H1 (cell line): ENCODE measurements at regions not wholly inside any gene's neighbourhood (a gene's known extent, or its start where the extent isn't known, plus 50 kb on each side); places are given as distances from the start of the nearest gene placed in this dataset.

Experiments
- CTCF ChIA-PET: fragments of 300-600 bp; sonication (Branson Sonifier 250); formaldehyde crosslinking; loops from one replicate; lab custom pipeline; 2021; ENCODE audit not compliant: partially characterized antibody; lab: Charles Lee
- POLR2A ChIA-PET: fragments of 300-600 bp; sonication (Branson Sonifier 250); formaldehyde crosslinking; loops from one replicate; lab custom pipeline; 2021; ENCODE audit warnings: inconsistent platforms; ENCODE audit not compliant: partially characterized antibody; lab: Charles Lee
- DNase-seq, 2 experiments: peaks; one replicate each; pipeline versions ENCODE4 v3.0.0 to v3.0.0-alpha.2; 2010 to 2022; ENCODE audit warnings: low spot score in 2 of 2, low read depth in 1 of 2, mixed read lengths in 1 of 2
- FAIRE-seq: peaks from 2 replicates; lab custom pipeline; 2011; peaks lifted over from hg19 to GRCh38; lab: Jason Lieb, UNC
- H2AFZ ChIP-seq: 2 replicates; pipeline ENCODE4 v1.8.1; 2012; ENCODE audit warnings: low read length, inconsistent platforms
- H2AK5ac ChIP-seq: 2 replicates; pipeline ENCODE4 v1.6.1; 2013; ENCODE audit warnings: low read depth, low read length
- H2BK120ac ChIP-seq: replicated peaks from 2 replicates; pipeline ENCODE3; 2013; ENCODE audit warnings: low read depth, low read length, inconsistent platforms
- H2BK12ac ChIP-seq: 2 replicates; pipeline ENCODE4 v1.6.1; 2013; ENCODE audit warnings: low read depth, low read length
- H2BK15ac ChIP-seq: 2 replicates; pipeline ENCODE4 v1.6.1; 2013; ENCODE audit warnings: low read length
- H2BK20ac ChIP-seq: 2 replicates; pipeline ENCODE4 v1.6.1; 2013; ENCODE audit warnings: low read length
- H2BK5ac ChIP-seq: 2 replicates; pipeline ENCODE4 v1.6.1; 2013; ENCODE audit warnings: low read depth, low read length
- H3K14ac ChIP-seq: 2 replicates; pipeline ENCODE4 v1.6.1; 2013; ENCODE audit warnings: inconsistent platforms; ENCODE audit not compliant: insufficient read length
- H3K18ac ChIP-seq: 2 replicates; pipeline ENCODE4 v1.6.1; 2013; ENCODE audit warnings: low read length; ENCODE audit errors: extremely low read depth
- H3K23ac ChIP-seq: 2 replicates; pipeline ENCODE4 v1.6.1; 2013; ENCODE audit warnings: inconsistent platforms; ENCODE audit not compliant: insufficient read length
- H3K23me2 ChIP-seq: 2 replicates; pipeline ENCODE4 v1.6.1; 2013; ENCODE audit warnings: low read depth, low read length
- H3K27ac ChIP-seq: 2 replicates; pipeline ENCODE4 v1.6.1; 2011; ENCODE audit warnings: low read depth, low read length, inconsistent platforms
- H3K27me3 ChIP-seq, 4 experiments: replicated peaks in 1 of 4; 1 replicate in 1 of 4; 2 replicates in 3 of 4; pipeline versions ENCODE4 v1.6.1 to v1.8.1; 2011 to 2013; ENCODE audit warnings: low read length in 3 of 4, mild to moderate bottlenecking in 3 of 4, inconsistent platforms in 2 of 4, mixed read lengths in 2 of 4, moderate library complexity in 1 of 4; ENCODE audit not compliant: control insufficient read depth in 3 of 4, insufficient read depth in 3 of 4; ENCODE audit errors: extremely low read depth in 1 of 4
- H3K36me3 ChIP-seq, 4 experiments: 2 replicates each; pipeline versions ENCODE4 v1.6.1 to v1.8.1; 2011 to 2013; ENCODE audit warnings: mild to moderate bottlenecking in 4 of 4, low read length in 3 of 4, moderate library complexity in 2 of 4, control low read depth in 1 of 4, inconsistent platforms in 1 of 4; ENCODE audit not compliant: insufficient read depth in 4 of 4, control insufficient read depth in 2 of 4
- H3K4ac ChIP-seq: replicated peaks from 2 replicates; pipeline ENCODE3; 2013; ENCODE audit warnings: low read length, low read depth, mixed read lengths, inconsistent platforms; ENCODE audit not compliant: insufficient read length
- H3K4me1 ChIP-seq, 4 experiments: replicated peaks in 1 of 4; 1 replicate in 1 of 4; 2 replicates in 3 of 4; pipeline versions ENCODE4 v1.6.1 to v1.8.1; 2011 to 2013; ENCODE audit warnings: low read length in 3 of 4, inconsistent platforms in 2 of 4, mixed read lengths in 1 of 4; ENCODE audit not compliant: insufficient read depth in 4 of 4, control insufficient read depth in 3 of 4
- H3K4me2 ChIP-seq, 2 experiments: 2 replicates each; pipeline versions ENCODE4 v1.6.1 to v1.8.1; 2011 to 2013; ENCODE audit warnings: low read depth in 2 of 2, low read length in 2 of 2, control low read depth in 1 of 2, inconsistent platforms in 1 of 2, mild to moderate bottlenecking in 1 of 2; ENCODE audit not compliant: insufficient read depth in 1 of 2
- H3K4me3 ChIP-seq, 4 experiments: fragments of 200-600, 300-600 bp in 1 of 4; sonication (generic), shearing (Covaris generic), sonication (Bioruptor Twin) in 1 of 4; 2 replicates each; pipeline versions ENCODE4 v1.5.1 to v1.8.1; 2011 to 2016; ENCODE audit warnings: low read length in 4 of 4, low read depth in 3 of 4, control low read depth in 2 of 4, inconsistent platforms in 2 of 4, mild to moderate bottlenecking in 2 of 4, mixed read lengths in 1 of 4, moderate library complexity in 1 of 4; ENCODE audit not compliant: insufficient read depth in 2 of 4; ENCODE audit errors: extremely low read depth in 1 of 4
- H3K56ac ChIP-seq: replicated peaks from 2 replicates; pipeline ENCODE3; 2013; ENCODE audit warnings: low read depth, mild to moderate bottlenecking, mixed read lengths, low read length, inconsistent platforms; ENCODE audit not compliant: insufficient read length
- H3K79me1 ChIP-seq: 2 replicates; pipeline ENCODE4 v1.6.1; 2013; ENCODE audit warnings: low read depth, low read length, control low read depth
- H3K79me2 ChIP-seq, 2 experiments: 2 replicates each; pipeline versions ENCODE4 v1.6.1 to v1.8.1; 2012 to 2013; ENCODE audit warnings: low read length in 2 of 2, mild to moderate bottlenecking in 2 of 2, inconsistent platforms in 1 of 2; ENCODE audit not compliant: insufficient read depth in 2 of 2, control insufficient read depth in 1 of 2
- H3K9ac ChIP-seq, 4 experiments: replicated peaks in 1 of 4; 1 replicate in 1 of 4; 2 replicates in 3 of 4; pipeline versions ENCODE4 v1.6.1 to v1.8.1; 2011 to 2013; ENCODE audit warnings: low read depth in 3 of 4, low read length in 3 of 4, control low read depth in 2 of 4, mild to moderate bottlenecking in 2 of 4, moderate library complexity in 2 of 4, inconsistent platforms in 1 of 4; ENCODE audit errors: extremely low read depth in 1 of 4
- H3K9me3 ChIP-seq, 2 experiments: 2 replicates each; pipeline versions ENCODE4 v1.6.1 to v1.8.1; 2012 to 2013; ENCODE audit warnings: mild to moderate bottlenecking in 2 of 2, moderate library complexity in 2 of 2, control low read depth in 1 of 2, inconsistent platforms in 1 of 2, low read depth in 1 of 2, low read length in 1 of 2, mixed read lengths in 1 of 2; ENCODE audit not compliant: insufficient read depth in 2 of 2
- H4K20me1 ChIP-seq, 2 experiments: replicated peaks in 1 of 2; 2 replicates each; pipeline versions ENCODE3 to v1.8.1; 2011 to 2013; ENCODE audit warnings: inconsistent platforms in 2 of 2, low read length in 2 of 2, mild to moderate bottlenecking in 1 of 2; ENCODE audit not compliant: insufficient read depth in 2 of 2, control insufficient read depth in 1 of 2
- H4K5ac ChIP-seq: 2 replicates; pipeline ENCODE4 v1.6.1; 2013; ENCODE audit warnings: low read length, low read depth, mixed read lengths, inconsistent platforms; ENCODE audit not compliant: insufficient read length
- H4K8ac ChIP-seq: 2 replicates; pipeline ENCODE4 v1.8.0; 2013; ENCODE audit warnings: mild to moderate bottlenecking, moderate library complexity, low read length, inconsistent platforms; ENCODE audit not compliant: insufficient read depth; ENCODE audit errors: extremely low read depth
- H4K91ac ChIP-seq: replicated peaks from 2 replicates; pipeline ENCODE3; 2013; ENCODE audit warnings: low read length, mixed read lengths, inconsistent platforms; ENCODE audit not compliant: insufficient read length
- BCL11A ChIP-seq, 2 experiments: IDR thresholded peaks; one replicate each; pipeline ENCODE4 v1.6.1; 2011; ENCODE audit warnings: low read depth in 2 of 2, low read length in 2 of 2, mild to moderate bottlenecking in 2 of 2
- CBX5 ChIP-seq: fragments of 300-800, 300-1000 bp; sonication (generic); IDR thresholded peaks from 2 replicates; pipeline ENCODE4 v1.7.1; 2016; ENCODE audit warnings: antibody characterized with exemption, low read length, low read depth
- POLR2A ChIP-seq, 2 experiments: IDR thresholded peaks; 1 replicate in 1 of 2; 2 replicates in 1 of 2; pipeline ENCODE4 v1.6.1; 2011; ENCODE audit warnings: low read depth in 2 of 2, low read length in 2 of 2, mild to moderate bottlenecking in 2 of 2; ENCODE audit errors: control extremely low read depth in 1 of 2
- RBBP5 ChIP-seq: IDR thresholded peaks from 2 replicates; pipeline ENCODE4 v1.7.1; 2012; ENCODE audit warnings: low read depth, mild to moderate bottlenecking, inconsistent platforms, low read length, moderate library complexity, borderline replicate concordance
- WGBS, 2 experiments: shearing (Covaris generic) in 1 of 2; methylation state at CpG; one replicate each; pipeline versions ENCODE4 v1.1.6 to v1.1.7; 2013 to 2015; ENCODE audit warnings: low lambda C conversion rate in 2 of 2, mixed read lengths in 2 of 2, inconsistent platforms in 1 of 2, low coverage in 1 of 2, missing lambda C conversion rate in 1 of 2; ENCODE audit not compliant: insufficient replicate concordance in 2 of 2, insufficient coverage in 1 of 2, insufficient read length in 1 of 2; ENCODE audit errors: extremely low coverage in 1 of 2, missing lambda C conversion rate in 1 of 2; 5-methylcytosine and 5-hydroxymethylcytosine counted together
- TF ChIP-seq, protein P1 (sequence below): IDR thresholded peaks from 2 replicates; pipeline ENCODE4 v1.6.1; 2011; ENCODE audit warnings: low read depth, mild to moderate bottlenecking, low read length; ENCODE audit not compliant: insufficient read depth
- TF ChIP-seq, protein P2 (sequence below): IDR thresholded peaks from 2 replicates; pipeline ENCODE4 v1.6.1; 2012; ENCODE audit warnings: inconsistent platforms
- TF ChIP-seq, protein P3 (sequence below): IDR thresholded peaks from 2 replicates; pipeline ENCODE4 v1.6.1; 2012; ENCODE audit warnings: inconsistent platforms

DNA sequence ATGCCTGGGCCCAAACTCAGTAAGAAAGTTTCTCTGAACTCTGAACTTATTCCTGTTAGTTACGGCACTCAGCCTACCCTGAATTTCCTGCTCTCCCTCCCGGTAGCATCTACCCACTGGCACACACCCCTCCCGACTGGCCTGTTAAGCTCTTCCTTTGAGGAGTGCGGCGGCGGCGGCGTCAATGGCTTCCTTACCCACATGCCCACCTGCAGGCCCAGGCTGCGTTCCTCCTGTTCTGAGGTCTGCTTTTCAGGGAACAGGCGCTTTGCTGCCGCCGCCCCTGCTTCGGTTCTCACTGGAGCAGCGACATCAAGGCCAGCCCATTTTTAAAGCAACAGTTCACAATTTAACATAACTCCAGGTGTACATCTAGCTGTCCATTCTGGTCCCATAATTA lies 432.4 kb downstream of the DCDC2C start:
- peaks cover 7 to 8% of the 10 kb centered on the region in 2 experiments; a peak in 3 of 4 replicates for H3K9me3 ChIP-seq
- H3K79me1 ChIP-seq: no peaks in the 10 kb centered on the region
- ChIA-PET CTCF (no interaction called here), POLR2A (no interaction called here)
- H4K5ac ChIP-seq: no peak overlapping the region
- no peak overlapping the region for H4K8ac ChIP-seq
- no peak overlapping the region for H3K14ac ChIP-seq
- H3K36me3 ChIP-seq: no peaks in the 10 kb centered on the region
- H3K4ac ChIP-seq: no peak overlapping the region
- no peak for DNase-seq
- no peak for FAIRE-seq
- H3K18ac ChIP-seq: no peak overlapping the region
- no peak overlapping the region for H2AK5ac ChIP-seq
- H3K23ac ChIP-seq: no peak overlapping the region
- H3K9ac ChIP-seq: no peak overlapping the region
- H3K4me1 ChIP-seq: no peaks in the 10 kb centered on the region
- no peak overlapping the region for H2BK5ac ChIP-seq
- peak overlapping the region; percentile 49; the same call in 1 of the 2 replicates for H2AFZ ChIP-seq
- no peak overlapping the region for H2BK15ac ChIP-seq
- H2BK20ac ChIP-seq: no peak overlapping the region
- no peak overlapping the region for H4K91ac ChIP-seq
- no peaks in the 10 kb centered on the region for H4K20me1 ChIP-seq
- no peaks in the 10 kb centered on the region for H3K27me3 ChIP-seq
- no peak overlapping the region for H3K27ac ChIP-seq
- no peaks in the 10 kb centered on the region for H3K79me2 ChIP-seq
- H3K56ac ChIP-seq: no peak overlapping the region
- H2BK12ac ChIP-seq: no peak overlapping the region
- no peak overlapping the region for H2BK120ac ChIP-seq
- no peaks in the 10 kb centered on the region for H3K23me2 ChIP-seq
- WGBS, 2 experiments: 89% methylated on average over 9 of the region's 14 CpGs; no CpG with 5 or more reads in 1 of the 2 experiments
- no peak for TF ChIP-seq CBX5
- no peak for TF ChIP-seq POLR2A (IDR thresholded peaks at IDR 0.05; ENCODE audit: control extremely low read depth in 1 of 2, low read depth in 2 of 2, low read length in 2 of 2)
- TF ChIP-seq, protein P1, sequence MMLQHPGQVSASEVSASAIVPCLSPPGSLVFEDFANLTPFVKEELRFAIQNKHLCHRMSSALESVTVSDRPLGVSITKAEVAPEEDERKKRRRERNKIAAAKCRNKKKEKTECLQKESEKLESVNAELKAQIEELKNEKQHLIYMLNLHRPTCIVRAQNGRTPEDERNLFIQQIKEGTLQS: no peak
- TF ChIP-seq, protein P2, sequence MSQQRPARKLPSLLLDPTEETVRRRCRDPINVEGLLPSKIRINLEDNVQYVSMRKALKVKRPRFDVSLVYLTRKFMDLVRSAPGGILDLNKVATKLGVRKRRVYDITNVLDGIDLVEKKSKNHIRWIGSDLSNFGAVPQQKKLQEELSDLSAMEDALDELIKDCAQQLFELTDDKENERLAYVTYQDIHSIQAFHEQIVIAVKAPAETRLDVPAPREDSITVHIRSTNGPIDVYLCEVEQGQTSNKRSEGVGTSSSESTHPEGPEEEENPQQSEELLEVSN: peak; percentile 45; the same call in 1 of the 2 replicates
- TF ChIP-seq RBBP5: no peak
- TF ChIP-seq, protein P3, sequence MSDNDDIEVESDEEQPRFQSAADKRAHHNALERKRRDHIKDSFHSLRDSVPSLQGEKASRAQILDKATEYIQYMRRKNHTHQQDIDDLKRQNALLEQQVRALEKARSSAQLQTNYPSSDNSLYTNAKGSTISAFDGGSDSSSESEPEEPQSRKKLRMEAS: peak; percentile 52
- TF ChIP-seq BCL11A (IDR thresholded peaks at IDR 0.05; ENCODE audit: low read depth in 2 of 2, low read length in 2 of 2): no peak
- no peak overlapping the region for H3K4me3 ChIP-seq
- H3K4me2 ChIP-seq: no peak overlapping the region
